Hematopoietic multipotent progenitor cell (in vitro differentiated cells): ENCODE measurements at regions not wholly inside any gene's neighbourhood (a gene's known extent, or its start where the extent isn't known, plus 50 kb on each side); places are given as distances from the start of the nearest gene placed in this dataset.
A peak's percentile ranks its signal among the peaks of the same experiment; 100 is the strongest.

Experiments used
- DNase-seq, 3 donors: peaks; one replicate each; pipeline ENCODE4 v3.0.0-alpha.2; 2011 to 2015; ENCODE audit warnings: low read depth in 2 of 3, low spot score in 2 of 3

DNA sequence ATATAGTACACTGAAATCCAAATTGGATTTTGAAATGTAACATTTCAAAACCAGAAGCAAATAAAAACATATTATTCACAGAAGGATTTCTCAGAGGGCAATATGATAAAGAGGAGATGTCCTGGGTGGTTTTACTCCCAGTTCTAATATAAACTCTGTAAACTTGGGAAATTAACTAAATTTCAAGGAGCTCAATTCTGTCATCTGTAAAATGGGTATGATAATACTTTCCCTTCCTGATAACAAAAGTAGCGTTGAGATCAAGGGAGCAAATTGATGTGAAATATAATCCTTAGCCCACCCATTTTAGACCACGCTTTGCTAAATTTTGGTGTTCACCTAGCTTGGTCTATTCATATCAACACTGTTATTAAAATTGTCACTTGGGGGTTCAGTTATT, 192.5 kb upstream of the BTG1 start:
- no peak for DNase-seq

DNA sequence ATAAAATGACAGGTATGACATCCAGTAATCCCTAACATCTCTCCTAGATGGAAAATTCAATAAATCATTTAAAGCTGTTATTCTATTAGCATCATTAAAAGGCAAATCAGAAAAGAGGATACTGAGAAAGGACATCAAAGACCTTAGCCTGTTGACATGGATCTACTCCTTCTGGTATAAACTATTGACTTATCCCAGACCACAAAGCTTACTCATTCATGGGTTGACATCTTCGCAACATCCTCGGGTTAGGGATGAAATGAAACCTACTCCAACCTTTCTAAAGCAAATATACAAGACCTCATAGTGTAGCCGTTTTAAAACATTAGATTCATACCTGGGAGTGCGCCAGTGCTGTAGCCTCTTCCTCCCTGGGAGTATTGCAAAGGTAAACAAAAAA, 191.5 kb upstream of the BTG1 start:
- DNase-seq: no peak

DNA sequence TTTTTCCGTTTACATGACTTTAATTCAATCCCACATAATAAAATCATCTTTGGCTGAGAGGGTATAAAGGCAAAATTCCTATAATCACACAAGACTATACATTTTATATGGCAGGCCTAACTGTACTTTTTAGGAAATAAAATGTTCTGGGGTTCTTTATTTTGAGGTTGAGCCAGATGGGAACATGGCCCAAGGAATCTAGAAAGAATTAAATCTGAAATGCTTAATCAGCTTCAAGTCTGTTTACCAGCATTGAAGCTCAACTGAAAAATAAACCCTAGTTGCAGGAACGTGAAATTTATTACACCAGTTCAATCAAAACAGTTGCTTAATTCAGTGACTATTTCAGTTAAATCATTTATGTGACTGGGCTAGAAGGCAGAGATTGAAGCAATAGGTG, 191.0 kb upstream of the BTG1 start:
- DNase-seq: no peak

DNA sequence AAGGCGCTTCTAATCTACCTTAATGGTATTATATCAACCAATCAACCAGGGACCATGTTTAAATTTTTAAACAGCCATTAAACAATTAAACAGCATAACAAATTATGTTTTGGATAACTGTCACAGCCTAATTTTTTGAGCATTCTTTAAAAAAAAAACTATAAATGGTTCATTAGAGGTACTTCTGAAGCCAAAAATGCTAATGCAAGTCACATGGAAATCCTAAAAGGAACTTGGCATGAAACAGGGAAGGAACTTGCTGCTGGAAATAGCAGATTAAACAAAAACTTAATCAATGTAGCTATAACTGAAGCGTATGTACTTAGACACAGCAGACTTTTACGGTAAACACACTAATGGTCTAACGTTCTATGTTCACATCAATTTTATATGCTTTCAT, 190.2 kb upstream of the BTG1 start:
- DNase-seq: no peak

GRCh38 chr12:92334552-92334951, 188.9 kb upstream of the BTG1 start:
- DNase-seq: no peak

DNA sequence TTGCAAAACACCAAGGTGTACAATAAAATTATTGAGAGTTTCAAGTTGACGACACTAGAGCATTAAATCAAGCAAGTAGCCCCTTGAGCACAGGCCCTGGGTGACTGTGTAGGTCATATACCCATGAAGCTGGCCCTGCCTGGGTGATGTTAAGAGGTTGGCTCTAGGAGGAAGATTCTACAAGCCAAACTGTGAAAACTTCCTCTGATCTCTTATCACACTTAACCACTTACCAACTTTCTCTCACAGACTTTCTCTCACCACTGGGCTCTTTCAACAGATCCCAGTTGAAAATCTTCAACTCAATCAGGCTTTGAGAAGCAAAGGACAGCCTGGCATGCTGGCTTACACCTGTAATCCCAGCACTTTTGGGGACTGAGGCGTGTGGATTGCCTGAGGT, 186.9 kb upstream of the BTG1 start:
- DNase-seq: no peak

- DNase-seq: no peak
Observed at GRCh38 chr12:92331383-92331782, 185.7 kb upstream of the BTG1 start.

DNA sequence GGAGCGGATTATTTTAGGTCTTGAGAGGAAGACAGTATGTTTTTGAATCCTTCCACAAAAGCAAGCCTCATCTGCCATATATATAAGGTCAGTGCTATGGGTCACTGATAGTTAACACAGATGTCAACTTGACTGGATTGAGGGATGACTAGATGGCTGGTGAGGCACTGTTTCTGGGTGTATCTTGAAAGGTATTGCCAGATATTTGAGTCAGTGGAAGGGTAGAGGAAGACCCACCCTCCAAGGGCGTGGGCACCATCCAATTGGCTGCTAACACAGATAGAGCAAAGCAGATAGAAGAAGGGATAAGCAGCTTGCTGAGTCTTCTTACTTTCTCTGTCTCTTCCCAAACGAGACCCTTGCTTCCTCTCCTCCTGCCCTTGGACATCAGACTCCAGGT, 185.0 kb upstream of the BTG1 start:
- DNase-seq: no peak

GRCh38 chr12:92326877-92327276, 181.2 kb upstream of the BTG1 start:
- DNase-seq: no peak

GRCh38 chr12:92324849-92325500, 179.3 kb upstream of the BTG1 start:
- DNase-seq: no peak

GRCh38 chr12:92312463-92312964, 166.9 kb upstream of the BTG1 start:
- DNase-seq: no peak

DNA sequence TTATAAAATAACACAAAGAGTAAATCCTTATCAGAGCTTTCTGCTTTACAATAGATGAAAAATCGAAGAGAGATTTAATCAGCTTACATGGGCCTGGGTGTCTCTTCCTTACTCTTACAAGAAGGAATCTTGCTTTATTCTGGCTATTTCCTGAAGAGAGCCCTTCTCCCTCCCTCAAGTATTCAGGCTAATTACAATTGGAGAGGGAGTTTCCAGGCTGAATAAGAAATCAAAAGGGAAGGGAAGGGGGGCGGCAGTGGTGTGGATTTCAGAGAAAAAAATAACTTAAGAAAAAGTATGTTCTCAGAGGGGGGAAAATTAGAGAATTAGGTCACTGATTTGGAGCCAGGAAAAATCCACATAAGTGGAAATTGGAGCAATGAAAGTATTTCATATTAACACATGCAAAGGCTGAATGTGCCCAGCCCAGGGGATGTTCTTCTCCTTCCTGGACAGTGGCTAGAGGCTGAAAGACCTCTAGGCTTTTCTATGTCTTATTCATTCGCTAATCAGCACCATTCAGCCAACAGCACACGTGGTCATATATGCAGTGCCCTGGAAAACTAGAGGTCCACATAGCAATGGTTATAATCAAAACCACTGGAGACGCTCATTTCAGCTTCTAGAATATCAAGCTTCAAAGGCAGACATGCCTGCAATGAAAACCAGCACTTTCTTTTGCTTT, 158.9 kb upstream of the BTG1 start:
- no peak for DNase-seq

DNA sequence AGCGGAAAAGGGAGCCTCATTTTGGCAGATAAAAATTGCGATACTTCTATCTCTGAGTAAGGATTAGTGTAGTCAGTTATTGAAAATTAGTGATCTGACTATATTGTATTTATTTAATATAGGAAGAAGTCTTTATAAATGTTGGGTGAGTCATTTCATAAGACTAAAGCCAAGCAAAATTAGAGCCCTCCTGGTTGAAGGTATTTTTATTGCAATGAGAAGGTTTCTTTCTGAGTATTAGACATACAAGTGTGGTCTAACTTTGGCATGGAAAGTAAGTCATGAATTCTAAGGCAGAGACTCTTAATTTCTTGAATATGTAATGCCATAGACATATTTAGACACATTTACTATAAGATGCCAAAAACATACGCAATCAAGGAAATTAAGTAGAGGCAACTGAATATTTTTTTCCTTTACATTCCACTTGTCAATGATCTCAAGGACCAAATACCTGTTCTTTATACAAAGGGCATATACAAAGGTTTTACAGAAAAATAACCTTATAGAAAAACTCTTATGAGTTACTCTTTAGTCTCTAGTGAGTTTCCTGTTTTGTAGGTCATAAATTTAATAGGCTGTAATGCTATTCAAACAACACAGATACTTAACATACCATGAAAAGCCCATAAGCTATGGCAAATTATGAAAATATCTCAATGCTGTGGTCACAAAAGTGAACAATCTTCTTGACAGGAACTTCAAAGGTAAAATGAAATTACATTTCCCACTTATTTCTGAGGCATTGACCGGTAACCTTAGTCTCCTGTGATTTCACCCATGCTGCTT, 156.6 kb upstream of the BTG1 start:
- no peak for DNase-seq

GRCh38 chr12:92301356-92301755, 155.7 kb upstream of the BTG1 start:
- no peak for DNase-seq

GRCh38 chr12:92300777-92301176, 155.1 kb upstream of the BTG1 start:
- no peak for DNase-seq

- DNase-seq: no peak
Observed at GRCh38 chr12:92299744-92300143, 154.1 kb upstream of the BTG1 start.

DNA sequence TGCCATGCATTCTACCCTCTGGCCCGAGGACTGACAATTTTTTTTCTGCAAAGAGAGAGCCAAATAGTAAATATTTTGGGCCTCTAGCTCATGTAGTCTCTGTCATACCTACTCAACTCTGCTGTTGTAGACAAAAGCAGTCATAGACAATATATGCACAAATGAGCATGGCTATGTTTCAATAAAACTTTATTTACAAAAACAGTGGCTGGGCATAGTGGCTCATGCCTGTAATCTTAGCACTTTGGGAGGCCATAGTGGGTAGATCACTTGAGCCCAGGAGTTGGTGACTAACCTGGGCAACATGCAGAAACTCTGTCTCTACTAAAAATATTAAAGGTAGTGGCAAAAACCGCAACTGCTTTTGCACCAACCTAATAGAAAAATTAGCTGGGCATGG, 153.7 kb upstream of the BTG1 start:
- DNase-seq: no peak

- peak in 2 of 3 donors; percentile 2 to 64 for DNase-seq
Observed at GRCh38 chr12:92297932-92298696, 152.5 kb upstream of the BTG1 start.

GRCh38 chr12:92297405-92297804, 151.8 kb upstream of the BTG1 start:
- no peak for DNase-seq

DNA sequence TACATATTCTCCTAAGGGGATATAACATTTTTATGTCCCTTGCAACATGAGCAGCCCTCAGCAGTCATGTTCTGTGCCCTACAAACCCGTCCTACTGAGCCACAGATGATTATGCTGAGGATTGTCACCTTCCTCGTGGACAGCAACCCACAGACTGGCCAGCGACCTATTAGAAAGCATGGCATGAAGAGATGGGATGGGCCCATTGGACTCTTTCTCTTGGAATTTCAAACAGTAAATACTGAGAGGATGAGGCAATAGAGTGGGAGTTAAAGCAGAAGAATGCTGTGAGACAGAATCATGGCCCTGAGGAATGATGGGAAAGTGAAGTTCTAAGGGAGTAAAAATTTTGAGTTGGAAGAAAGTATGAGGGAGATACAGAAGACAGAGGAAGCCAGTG, 149.9 kb upstream of the BTG1 start:
- no peak for DNase-seq
